ENCODE measurements at regions not wholly inside any gene's neighbourhood (a gene's known extent, or its start where the extent isn't known, plus 50 kb on each side); places are given as distances from the start of the nearest gene placed in this dataset.

DNA sequence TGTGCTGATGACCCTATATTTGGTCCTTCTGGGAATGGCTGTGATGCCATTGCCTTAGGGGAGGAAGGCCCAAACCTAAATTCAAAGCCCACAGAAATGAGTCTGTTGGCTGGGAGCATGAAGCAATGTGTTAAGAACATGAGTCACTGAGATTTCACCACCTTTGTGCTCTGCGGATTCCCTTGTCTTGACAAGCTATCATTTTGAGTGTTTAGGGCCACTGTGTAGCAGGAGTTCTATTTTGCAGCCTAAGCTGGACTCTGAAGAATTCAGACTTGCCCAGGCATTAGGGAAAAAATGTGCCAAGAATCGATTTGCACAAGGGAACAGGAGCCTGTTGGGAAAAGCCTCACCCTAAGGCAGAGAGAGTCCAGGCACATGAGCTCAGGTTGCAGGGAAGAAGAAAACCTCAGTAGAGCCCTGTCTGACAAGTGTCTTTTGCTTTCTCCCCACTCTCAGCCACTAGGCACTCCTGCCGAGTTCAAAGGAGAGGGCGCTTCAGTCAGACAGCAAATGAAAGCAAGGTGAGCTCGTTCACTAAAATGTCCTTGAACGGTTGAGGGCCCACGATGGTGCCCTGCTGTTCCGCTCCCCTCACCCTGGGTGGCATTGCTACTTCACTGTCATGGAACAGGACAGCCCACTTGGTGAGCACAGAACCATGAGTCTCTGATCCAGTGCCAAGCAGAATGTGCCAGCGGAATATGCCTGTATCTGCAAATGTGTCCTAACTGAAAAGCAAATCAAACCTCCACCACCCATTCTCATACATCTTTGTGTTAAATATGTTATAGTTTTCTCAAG, 93.6 kb downstream of the PRLHR start:
- DNase-seq (ENCODE audit: low read depth, low spot score) = peak; percentile 66

DNA sequence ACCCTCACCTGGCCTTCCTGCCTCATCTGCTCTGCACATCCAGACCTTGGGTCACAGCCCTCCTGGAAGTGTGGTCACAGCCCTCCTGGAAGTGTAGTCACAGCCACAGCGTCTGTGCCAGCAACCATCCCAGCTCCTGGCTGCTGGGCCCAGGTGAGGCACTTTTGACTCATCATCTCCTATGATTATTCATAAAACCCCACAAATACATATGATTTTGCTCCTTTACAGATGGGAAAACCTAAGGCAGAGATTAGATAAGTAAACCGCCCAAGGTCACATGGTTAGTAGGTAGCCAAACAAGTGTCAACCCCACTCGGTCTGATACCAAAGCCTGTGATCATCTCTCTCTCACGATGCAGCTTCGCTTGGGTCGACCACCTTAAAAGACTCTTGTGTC, 94.3 kb downstream of the PRLHR start:
- peak; percentile 7 for DNase-seq (ENCODE audit: low read depth, low spot score)

DNA sequence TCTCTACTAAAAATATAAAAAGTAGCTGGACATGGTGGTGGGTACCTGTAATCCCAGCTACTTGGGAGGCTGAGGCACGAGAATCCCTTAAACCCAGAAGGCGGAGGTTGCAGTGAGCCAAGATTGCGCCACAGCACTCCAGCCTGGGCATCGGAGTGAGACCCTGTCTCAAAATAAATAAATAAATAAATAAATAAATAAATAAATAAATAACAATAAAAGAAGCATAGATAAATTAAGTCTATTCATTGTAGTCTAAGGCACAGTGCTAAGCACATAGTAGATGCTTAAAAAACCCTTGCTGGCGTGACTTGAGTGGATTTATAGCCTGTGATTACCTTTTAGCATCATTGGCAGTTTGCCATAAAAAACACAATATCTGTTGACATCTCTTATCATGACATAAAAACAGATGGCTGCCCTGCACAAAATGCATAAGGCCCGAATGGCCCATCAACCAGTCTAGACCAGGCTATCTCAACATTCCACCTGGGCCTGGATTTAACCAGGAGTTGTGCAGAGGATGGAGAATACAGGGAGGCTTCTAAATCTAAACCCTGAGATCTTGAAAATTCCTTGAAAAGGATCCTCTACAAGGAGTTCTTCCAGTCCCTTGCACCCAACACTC, 94.9 kb downstream of the PRLHR start:
- DNase-seq (ENCODE audit: low read depth, low spot score) = no peak

DNA sequence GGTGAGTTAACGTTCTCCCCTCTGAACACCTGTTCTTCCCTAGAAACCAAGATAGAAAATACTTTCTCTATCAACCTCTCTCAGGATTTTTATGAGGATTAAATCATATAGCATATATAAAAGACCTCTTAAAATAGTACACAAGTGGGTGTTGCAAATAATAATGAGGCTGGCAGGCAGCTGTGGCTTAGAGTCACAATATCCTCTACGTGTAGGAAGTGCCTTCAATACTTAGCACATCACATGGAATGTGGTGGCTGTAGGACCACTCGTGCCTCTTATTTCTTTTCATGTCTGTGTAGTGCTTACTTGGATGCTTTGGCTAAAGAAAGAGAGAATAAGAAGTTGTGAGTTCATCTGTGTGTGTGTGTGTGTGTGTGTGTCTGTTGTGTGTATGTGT, 96.3 kb downstream of the PRLHR start:
- DNase-seq (ENCODE audit: low read depth, low spot score) = no peak

DNA sequence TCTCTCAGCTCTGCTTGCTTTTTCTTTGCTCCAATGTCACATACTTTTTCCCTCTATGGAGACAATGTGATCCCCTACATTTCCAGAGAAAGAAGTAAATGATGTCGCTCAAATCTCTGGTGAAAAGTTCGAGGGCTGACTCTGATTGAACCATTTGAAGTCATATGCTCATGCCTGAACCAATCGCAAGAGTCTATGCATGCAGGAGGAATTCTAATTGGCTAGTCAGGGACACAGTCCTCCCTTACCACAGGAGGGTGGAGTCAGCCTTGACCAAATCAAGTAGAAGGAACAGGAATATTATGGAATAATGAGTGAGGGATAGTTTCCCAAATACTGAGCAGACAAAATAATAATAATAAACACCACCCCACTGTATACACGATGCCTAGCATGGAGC, 96.8 kb downstream of the PRLHR start:
- no peak for DNase-seq (ENCODE audit: low read depth, low spot score)

DNA sequence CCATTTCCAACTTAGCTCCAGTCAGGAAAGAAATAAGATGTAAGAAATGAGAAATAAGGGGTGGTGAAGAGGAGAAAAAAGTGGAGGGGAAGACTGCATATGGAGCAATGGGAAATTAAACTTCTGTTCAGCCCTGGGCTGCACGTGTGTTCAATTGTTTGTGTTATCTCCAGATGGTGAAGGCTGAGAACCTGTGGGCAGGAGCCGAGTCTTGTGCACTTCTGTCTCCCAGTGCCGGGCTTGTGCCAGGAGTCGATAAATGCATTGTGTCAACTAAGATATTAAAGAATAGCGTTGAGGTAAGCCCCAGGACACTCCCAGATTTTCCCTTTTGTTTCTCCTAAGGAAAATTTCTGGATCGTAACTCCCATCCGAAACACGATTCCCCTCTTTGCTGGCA, 98.2 kb downstream of the PRLHR start:
- DNase-seq (ENCODE audit: low read depth, low spot score) = no peak

DNA sequence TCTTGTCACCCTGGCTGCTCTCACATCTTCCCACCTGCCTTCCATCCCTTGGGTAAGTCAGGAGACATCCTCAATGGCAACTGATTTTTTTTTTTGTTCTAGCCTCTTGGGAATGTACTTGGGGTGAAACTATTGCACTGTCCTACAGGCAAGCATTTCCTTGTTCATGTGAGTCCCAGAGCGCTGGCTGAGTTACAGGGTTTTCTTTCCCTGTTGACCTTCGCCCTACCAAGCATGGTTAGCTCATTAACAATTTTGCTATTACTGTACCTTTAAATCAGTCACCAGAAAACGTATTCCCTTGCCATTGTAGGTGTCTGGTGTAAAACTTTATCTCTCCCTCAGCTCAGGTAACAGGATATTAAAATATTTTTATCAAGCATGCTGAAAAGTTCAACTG, 98.9 kb downstream of the PRLHR start:
- no peak for DNase-seq (ENCODE audit: low read depth, low spot score)

DNA sequence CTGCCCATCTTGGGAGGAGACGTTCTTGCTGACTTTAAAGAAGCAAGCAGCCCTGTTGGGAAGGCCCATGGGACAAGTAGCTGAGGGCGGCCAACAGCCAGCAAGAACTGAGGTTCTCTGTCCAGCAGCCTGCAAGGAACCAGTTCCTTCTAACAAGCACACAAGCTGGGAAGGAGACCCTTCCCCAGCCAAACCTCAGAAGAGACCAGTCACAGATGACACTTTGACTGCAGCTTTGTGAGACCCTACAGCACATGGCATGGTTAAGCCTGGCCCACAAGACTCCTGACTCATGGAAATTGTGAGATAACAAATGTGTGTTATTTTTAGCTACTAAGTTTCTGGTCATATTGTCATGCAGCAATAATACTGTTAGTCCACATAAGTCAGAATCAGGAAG, 99.9 kb downstream of the PRLHR start:
- peak; percentile 27 for DNase-seq (ENCODE audit: low read depth, low spot score)

DNA sequence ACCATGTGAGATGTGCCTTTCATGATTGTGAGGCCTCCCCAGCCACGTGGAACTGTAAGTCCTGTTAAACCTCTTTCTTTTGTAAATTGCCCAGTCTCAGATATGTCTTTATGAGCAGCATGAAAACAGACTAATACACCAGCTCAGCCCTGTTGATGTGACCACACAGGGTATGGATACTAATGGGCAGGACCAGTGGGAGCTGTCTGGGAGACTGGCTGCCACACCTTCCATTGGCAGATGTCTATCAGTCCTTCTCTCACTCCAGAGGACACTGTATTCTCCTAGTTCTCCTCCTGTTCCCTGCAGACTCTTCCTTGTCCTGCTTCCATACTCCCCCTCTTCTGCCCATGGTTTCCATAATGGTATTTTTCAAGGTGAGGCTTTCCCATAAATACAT, 104.4 kb downstream of the PRLHR start:
- DNase-seq (ENCODE audit: low read depth, low spot score) = no peak

DNA sequence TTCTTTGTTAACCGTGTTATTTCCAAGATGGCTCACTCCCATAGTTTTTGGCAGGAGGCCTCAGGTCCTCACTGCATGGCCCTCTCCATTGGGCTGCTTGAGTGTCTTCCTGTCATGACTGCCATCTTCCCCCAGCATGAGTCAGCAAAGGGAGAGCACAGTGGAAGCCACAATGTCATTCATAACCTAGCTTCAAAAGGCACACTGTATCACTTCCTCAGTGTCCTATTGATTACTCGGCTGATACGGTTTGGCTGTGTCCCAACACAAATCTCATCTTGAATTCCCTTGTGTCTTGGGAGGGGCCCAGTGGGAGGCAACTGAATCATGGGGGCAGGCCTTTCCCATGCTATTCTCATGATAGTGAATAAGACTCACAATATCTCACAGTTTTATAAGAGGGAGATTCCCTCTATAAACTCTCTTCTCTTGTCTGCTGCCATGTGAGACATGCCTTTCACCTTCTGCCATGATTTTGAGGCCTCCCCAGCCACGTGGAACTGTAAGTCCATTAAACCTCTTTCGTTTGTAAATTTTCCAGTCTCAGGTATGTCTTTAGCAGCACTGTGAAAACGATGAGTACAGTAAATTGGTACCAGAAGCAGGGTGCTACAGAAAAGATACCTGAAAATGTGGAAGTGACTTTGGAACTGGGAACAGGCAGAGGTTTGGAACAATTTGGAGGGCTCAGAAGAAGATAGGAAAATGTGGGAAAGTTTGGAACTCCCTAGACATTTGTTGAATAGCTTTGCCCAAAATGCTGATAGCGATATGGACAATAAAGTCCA, 106.5 kb downstream of the PRLHR start:
- no peak for DNase-seq (ENCODE audit: low read depth, low spot score)

DNA sequence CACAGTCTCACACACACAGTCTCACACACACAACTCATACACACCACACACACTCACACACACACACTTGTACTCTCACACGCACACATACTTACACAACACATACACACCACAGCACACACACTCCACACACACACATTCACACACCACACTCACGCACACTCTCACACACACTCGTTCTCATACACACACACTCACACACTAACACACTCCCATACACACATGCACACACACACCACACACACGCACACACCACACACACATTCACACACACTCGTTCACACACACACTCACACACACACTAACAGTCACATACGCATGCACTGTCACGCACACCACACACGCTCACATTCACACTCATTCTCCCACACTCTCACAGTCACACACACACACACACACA, 109.8 kb downstream of the PRLHR start:
- DNase-seq (ENCODE audit: low read depth, low spot score) = no peak

DNA sequence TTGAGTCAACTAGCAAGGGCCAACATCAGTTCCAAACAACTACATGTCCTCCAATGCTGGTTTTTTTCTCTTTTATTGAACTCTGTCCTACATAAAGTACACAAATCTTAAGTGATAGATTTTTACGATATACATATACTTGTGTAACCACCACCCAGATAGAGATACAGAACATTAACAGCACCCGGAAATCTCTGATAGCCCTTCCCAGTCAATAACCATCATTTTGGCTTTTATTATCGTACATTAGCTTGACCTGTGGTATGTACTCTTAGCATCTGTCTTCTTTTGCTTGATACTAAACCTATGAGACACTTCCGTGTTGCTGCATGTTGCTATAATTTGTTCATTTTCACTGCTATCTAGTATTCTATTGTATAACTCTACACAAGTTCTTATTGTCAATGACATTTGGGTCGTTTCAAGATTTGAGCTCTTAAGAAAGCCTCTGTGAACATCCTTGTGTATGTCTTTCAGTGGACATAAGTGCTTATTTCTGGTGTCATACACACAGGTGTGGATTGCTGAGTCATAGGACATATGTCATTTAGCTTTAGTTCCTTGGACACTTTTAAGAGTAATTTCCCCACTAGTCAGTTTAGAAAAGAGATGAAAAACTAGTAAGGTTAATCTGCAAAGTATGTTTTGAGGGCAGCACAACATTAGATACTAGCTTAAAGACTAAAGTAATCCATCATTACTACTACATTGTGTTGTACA, 111.1 kb downstream of the PRLHR start:
- DNase-seq (ENCODE audit: low read depth, low spot score) = no peak

DNA sequence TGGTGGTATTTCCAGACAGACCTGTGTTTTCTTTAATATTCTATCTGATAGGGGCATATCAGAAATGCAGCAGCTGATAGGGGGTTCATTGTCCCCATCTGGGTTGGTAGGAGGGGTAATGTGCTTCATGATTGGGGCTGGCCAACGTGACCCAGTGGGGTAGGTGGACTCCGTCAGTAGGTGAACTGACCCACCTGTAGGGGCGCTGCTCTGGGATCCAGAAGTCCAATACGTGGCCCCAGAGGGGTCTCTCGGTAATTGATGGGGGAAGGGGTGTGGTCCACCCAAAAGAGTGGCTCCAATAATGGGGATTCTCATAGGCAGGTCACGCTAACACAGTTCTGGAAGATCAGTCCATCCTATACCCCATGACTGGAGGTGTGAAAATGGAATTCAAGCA, 112.0 kb downstream of the PRLHR start:
- DNase-seq (ENCODE audit: low read depth, low spot score) = no peak

DNA sequence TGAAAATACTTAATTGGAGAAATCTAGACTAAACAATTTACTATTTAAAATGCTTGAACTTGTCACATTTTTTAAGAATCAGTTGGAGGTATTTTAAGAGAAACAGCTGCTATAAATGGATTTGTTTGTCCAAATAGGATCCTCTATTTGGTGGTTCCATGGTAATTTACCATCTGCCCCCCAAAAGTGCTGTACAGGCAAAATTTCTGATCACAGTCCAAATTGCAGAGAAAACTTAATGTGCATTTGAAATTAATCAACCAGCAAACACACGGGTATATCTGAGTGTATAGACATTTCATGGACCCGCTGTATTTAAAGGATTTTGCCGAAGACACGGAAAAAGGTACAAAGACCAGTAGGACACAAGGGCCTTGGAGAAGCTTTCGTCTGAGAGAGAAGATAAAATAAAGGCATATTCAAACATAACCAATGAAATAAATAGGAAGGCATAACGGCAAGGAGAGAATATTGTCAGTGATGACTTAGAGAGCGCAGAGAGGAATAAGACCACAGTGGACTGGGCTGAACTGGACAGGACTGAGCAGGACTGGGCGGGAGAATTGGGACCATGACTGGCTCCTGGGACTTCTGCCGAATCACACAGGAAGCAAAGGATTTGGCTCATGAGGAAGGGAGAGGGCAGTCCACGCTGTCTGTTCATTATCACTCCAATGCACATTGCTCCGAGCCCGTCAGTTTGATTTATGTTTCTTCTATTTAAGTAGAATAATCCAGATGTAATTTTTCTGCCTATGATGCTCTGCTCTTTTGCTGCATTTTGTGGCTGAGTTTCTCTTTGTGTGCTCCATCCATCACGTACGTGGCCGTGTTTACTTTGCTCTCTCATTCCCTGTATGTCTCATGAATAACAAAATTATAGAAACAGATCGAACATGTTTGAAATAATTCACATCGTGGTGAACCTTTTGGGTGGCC, 112.8 kb downstream of the PRLHR start:
- DNase-seq (ENCODE audit: low read depth, low spot score) = no peak

DNA sequence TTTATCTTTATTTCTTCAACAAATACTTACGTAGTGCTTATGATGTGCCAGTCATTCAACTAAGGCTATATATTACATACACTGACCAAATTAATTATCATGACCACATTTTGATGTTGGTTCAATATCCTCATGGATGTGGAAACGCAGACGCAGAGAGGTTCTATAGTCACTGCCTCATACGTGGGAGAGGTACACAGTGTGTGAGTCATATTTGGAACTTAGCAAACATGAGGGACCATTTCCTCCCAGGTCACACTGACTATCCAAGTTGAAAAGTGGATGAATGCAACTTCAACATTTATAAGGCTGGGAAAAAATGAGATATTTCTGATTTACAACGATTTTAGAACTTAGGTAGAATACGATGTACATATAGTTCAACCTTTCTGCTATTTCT, 113.6 kb downstream of the PRLHR start:
- no peak for DNase-seq (ENCODE audit: low read depth, low spot score)

DNA sequence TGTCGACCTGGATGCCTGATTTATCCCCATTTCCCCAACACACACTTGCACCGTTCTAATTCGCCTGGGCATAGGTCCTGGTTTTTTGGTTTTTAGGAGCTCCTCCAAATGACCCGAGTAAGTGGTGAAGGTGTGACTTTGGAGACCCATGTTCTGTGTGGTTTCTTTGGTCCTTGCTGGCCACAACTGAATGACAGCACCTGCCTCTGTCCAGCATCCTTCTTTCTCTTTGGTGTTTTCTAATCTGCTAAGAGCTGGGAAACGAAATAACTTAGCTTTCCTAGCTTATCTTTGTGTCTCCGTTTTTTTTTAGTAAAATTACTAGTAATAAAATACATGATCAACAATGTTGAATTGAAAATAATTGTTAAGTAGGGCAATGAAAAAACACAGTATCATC, 120.2 kb downstream of the PRLHR start:
- no peak for DNase-seq (ENCODE audit: low read depth, low spot score)

DNA sequence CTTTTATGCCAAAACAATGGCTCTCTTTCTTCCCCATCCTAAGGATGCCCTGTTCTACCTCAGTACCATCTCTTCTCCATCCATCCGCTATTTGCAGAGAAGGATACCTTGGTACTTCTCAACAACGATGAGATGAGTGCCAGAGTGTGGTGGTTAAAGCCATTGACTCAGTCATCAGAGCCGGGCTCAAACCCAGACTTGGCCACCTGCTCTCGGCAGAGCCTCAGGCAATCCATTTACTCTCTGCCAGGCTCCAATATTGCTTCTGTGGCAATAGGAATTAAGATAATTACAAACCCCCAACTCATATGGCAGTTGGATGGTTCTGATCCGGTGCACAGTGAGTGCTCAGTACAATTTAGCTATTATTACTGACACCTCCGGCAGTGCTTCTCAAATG, 121.3 kb downstream of the PRLHR start:
- no peak for DNase-seq (ENCODE audit: low read depth, low spot score)

DNA sequence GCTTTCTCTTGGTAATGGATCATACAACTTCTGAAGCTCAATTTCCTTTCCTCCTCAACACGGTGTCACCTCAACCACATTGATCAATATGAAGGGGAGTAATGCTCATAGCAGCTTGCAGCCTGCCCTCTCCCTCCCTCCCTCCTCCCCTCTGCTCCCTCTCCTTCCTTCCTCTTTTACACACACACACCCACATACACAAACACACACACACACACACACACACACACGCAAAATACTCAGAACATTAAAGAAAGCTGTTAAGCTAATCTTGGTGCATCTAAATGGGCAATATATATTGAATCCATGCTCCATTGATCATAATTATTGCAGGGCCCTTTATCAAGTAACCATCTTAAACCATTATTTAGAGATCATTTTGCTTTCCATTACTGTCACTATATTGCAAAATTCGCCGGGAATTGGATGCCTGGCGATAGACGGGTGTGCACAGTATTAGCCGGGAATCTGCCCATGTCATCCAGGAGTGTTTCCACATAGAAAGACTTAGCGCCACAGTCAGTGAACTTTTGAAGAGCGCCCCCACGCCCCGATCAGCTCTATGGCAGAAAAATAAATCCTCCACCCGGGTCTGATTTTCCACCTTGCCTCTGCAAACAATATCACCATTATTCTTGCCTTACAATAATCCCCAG, 122.0 kb downstream of the PRLHR start:
- DNase-seq (ENCODE audit: low read depth, low spot score) = no peak

DNA sequence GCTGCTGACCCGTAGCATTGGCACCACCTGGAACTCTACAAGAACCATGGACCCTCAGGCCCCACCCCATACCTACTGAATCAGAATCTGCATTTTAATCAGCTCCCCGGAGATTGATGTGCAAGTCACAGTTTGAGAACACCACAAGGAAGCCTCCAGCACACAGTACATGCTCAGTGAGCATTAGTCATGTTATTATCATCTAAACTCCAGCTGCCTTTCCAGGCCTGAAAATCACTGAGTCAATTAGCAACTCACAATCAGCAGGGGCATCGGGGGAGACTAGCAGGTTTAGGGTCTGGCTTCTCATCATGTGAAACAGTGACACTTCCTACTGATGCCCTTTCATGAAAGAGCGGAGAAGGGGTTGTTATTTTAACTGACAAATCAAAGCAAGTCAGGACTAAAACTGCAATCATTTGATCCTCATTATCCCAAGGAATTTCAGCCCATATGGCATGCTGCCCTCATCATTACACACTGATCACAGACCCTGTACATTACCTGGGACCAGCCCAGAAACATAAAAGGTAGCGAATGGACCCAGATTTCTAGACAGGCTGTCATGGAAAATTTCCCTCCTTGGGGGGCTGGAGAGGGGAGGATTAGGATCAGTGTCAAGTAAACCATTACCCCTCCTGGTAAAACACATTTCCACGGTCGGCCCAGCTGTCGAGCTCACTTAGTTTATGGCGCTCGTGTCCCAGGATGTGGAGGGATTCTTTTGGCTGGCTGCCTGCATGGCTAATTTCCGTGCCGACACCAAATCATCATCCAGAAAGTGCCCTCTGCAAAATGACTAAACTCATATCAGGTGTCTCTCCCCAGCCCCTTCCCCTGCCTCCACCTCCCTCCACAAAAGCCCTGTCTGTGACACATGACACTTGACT, 122.8 kb downstream of the PRLHR start:
- peak; percentile 43 for DNase-seq (ENCODE audit: low read depth, low spot score)
